ENCODE measurements at regions not wholly inside any gene's neighbourhood (a gene's known extent, or its start where the extent isn't known, plus 50 kb on each side); places are given as distances from the start of the nearest gene placed in this dataset.
"Not testable (repeated sequence)": the region's sequence is repeated elsewhere in the genome, so short reads cannot be mapped to it uniquely, and the experiment has no call there.

GRCh38 chr15:59817834-59818233 lies 128.7 kb upstream of the BNIP2 start:
- Histone ChIP-seq H3K9me3 (peaks cover 1% of the 10 kb centered on the region), H3K4me3 (replicated peaks in 1 of 3) (no peak overlapping the region), H3K27me3 (peaks cover 7% of the 10 kb centered on the region), H3K36me3 (no peaks in the 10 kb centered on the region), H3K27ac (no peak overlapping the region), H3K4me1 (no peaks in the 10 kb centered on the region)
- no peak for DNase-seq
- TF ChIP-seq CTCF (IDR thresholded peaks at IDR 0.05) (no peak), POLR2A (IDR thresholded peaks at IDR 0.05) (no peak)
- WGBS, 2 donors, result 55 to 63% methylated on average over 5 of the region's 5 CpGs
- intact Hi-C loops (cut with DNase I), result no loop called here

GRCh38 chr15:59817053-59817452 lies 127.9 kb upstream of the BNIP2 start:
- 39 to 50% methylated on average over 1 of the region's 1 CpG for WGBS, 2 donors
- peaks cover 7% of the 10 kb centered on the region for H3K27me3 ChIP-seq
- TF ChIP-seq POLR2A (IDR thresholded peaks at IDR 0.05), result no peak
- TF ChIP-seq CTCF (IDR thresholded peaks at IDR 0.05), result no peak
- intact Hi-C loops (cut with DNase I), result no loop called here
- no peaks in the 10 kb centered on the region for H3K36me3 ChIP-seq
- DNase-seq, result no peak
- H3K27ac ChIP-seq, result no peak overlapping the region
- H3K4me3 ChIP-seq (replicated peaks in 1 of 3), result no peak overlapping the region
- no peaks in the 10 kb centered on the region for H3K9me3 ChIP-seq
- no peaks in the 10 kb centered on the region for H3K4me1 ChIP-seq

- DNase-seq, result no peak
- H3K9me3 ChIP-seq, result no peaks in the 10 kb centered on the region
- H3K4me1 ChIP-seq, result no peaks in the 10 kb centered on the region
- no peak overlapping the region for H3K27ac ChIP-seq
- H3K36me3 ChIP-seq, result no peaks in the 10 kb centered on the region
- intact Hi-C loops (cut with DNase I), result no loop called here
- no peak overlapping the region for H3K4me3 ChIP-seq (replicated peaks in 1 of 3)
- no peak for TF ChIP-seq POLR2A (IDR thresholded peaks at IDR 0.05)
- no peak for TF ChIP-seq CTCF (IDR thresholded peaks at IDR 0.05)
- WGBS, 2 donors, result 51 to 64% methylated on average over 8 of the region's 8 CpGs
- peaks cover 7% of the 10 kb centered on the region for H3K27me3 ChIP-seq
These were observed 125.3 kb upstream of the BNIP2 start for GRCh38 chr15:59814409-59814808.

GRCh38 chr15:59812889-59813288 lies 123.8 kb upstream of the BNIP2 start:
- no peak for TF ChIP-seq POLR2A (IDR thresholded peaks at IDR 0.05)
- no peak for TF ChIP-seq CTCF (IDR thresholded peaks at IDR 0.05)
- Histone ChIP-seq H3K27me3 (no peaks in the 10 kb centered on the region), H3K9me3 (no peaks in the 10 kb centered on the region), H3K4me3 (replicated peaks in 1 of 3) (no peak overlapping the region), H3K36me3 (no peaks in the 10 kb centered on the region), H3K27ac (no peak overlapping the region), H3K4me1 (no peaks in the 10 kb centered on the region)
- no peak for DNase-seq
- intact Hi-C loops (cut with DNase I), result no loop called here
- WGBS, 2 donors, result 16 to 39% methylated on average over 1 of the region's 1 CpG

GRCh38 chr15:59812250-59812870 lies 123.2 kb upstream of the BNIP2 start:
- no peak for TF ChIP-seq POLR2A (IDR thresholded peaks at IDR 0.05)
- Histone ChIP-seq H3K9me3 (no peaks in the 10 kb centered on the region), H3K4me3 (replicated peaks in 1 of 3) (no peak overlapping the region), H3K27me3 (no peaks in the 10 kb centered on the region), H3K27ac (no peak overlapping the region), H3K4me1 (no peaks in the 10 kb centered on the region), H3K36me3 (no peaks in the 10 kb centered on the region)
- 45 to 48% methylated on average over 15 of the region's 15 CpGs for WGBS, 2 donors
- DNase-seq, result no peak
- intact Hi-C loops (cut with DNase I), result no loop called here

DNA sequence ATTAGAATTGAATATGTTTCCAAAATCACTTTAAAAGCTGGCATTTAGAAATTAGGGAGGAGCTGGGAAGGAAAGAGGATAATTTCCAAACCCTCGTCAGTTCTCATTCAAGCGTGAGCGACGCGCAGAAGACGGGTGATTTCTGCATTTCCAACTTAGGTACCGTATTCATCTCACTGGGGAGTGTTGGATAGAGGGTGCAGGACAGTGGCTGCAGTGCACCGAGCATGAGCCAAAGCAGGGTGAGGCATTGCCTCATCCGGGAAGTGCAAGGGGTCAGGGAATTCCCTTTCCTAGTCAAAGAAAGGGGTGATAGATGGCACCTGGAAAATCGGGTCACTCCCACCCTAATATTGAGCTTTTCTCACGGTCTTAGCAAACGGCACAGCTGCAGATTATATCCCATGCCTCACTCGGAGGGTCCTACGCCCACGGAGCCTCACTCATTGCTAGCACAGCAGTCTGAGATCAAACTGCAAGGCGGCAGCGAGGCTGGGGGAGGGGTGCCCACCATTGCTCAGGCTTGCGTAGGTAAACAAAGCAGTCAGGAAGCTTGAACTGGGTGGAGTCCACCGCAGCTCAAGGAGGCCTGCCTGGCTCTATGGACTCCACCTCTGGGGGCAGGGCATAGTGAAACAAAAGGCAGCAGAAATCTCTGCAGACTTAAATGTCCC lies 114.3 kb upstream of the BNIP2 start:
- H3K36me3 ChIP-seq; H3K4me1 ChIP-seq; H3K27me3 ChIP-seq; H3K27ac ChIP-seq; intact Hi-C loops (cut with DNase I); H3K9me3 ChIP-seq; H3K4me3 ChIP-seq (replicated peaks in 1 of 3): not testable (repeated sequence)
- peak in 1 of 2 donors; percentile 6 for DNase-seq
- WGBS, 2 donors, result 52 to 70% methylated on average over 19 of the region's 19 CpGs
